HG02852 (cell line): ENCODE measurements at regions not wholly inside any gene's neighbourhood (a gene's known extent, or its start where the extent isn't known, plus 50 kb on each side); places are given as distances from the start of the nearest gene placed in this dataset.
"Not testable (repeated sequence)": the region's sequence is repeated elsewhere in the genome, so short reads cannot be mapped to it uniquely, and the experiment has no call there.

ENCODE experiments used
- ATAC-seq: cut with Tn5 transposase; IDR thresholded peaks from one replicate; pipeline ENCODE4 v1.9.1; 2021; ENCODE audit warnings: mild to moderate bottlenecking, moderate library complexity; ENCODE audit not compliant: unreplicated experiment

DNA sequence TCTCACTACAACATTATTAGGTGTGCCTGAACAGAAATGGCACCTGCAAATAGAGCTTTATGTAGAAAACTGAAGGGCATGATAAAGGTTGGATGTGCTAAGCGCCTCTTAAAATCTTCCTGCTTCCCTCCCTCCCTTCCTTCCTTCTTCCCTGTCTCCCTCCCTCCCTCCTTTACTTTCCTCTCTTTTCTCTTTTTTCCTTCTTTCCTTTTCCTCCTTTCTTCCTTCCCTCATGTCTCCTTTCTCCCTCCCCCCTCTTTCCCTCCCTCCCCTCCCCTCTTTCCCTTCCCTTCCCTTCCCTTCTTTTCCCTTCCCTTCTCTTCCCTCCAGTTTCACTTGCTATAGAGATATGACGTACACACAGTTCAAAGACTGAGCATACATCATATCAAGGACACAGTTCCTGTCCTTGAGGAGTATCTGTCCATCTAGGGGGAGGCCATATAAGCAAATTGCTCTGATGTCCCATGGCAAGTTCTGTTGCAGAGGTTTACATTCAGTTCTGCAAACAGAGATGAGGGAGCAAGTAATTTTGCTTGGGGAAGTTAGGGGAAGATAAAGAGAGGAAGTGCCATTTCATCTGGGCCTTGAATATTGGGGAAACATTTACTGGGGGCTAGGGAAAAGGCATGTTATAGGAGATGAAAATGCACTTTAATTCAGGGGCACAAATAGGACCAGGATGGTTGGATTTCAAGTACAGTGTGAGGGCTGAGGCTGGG lies 79.0 kb upstream of the EEF1E1 start:
- no peak for ATAC-seq

DNA sequence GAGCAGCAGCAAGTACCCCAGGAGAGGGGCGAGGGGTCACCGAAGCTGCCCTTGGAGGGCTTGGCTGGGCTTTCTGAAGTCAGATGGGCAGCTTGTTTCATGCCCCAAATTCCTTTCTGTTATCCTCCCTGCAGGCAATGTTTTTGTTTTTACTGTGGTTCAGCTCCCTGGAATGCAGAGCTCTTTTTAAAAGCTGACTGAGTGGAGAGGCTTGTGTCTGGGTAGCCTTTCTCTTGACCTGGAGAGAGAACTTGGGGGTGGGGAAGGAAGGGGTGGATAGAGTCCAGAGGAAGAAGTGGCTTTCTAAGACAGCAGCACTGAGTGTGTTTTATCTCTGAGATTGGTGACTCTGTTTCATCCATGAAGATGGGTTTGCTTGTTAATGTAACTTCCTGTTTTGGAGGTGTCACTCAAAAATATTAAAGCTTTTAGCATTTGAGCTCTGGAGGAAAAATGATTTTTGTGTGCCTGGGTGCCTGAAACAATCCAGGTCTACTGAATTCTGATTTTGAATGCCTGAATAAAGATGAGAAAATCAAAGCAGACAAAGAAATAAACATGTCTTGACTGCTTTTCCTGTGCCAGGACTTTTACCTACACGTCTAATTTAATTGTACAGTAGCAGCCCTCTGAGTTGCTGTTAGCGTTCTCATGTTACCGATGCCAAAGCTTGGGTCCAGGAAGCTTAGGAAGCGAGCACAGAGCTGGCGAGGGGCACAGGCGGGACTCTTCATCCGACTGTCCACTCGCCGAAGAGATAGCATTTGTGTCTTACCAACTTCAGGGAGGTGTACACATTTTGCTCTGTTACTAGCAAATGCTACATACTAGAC lies 78.2 kb upstream of the EEF1E1 start:
- ATAC-seq, result no peak

GRCh38 chr6:8177721-8178120 lies 75.4 kb upstream of the EEF1E1 start:
- ATAC-seq, result no peak

- ATAC-seq, result no peak
These were observed 72.9 kb upstream of the EEF1E1 start for GRCh38 chr6:8175046-8175777.

DNA sequence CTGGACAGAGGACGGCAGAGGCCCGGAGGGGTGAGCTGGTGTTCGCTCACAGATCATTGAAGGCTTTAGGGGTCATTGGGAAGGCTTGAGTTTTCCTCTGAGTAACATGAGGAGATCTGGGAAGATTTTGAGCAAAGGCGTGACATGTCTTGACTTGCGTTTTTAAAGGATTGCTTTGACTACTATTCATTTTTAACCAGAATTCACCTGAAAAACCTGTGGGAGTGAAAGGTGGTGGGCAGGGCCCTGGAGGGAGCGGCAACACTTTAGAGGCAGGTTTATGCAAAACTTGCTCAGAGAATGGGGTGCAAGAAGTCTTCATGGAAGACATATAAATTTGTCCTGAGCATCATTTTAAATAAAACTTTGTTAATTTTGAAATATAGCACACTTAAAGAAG lies 72.2 kb upstream of the EEF1E1 start:
- no peak for ATAC-seq

DNA sequence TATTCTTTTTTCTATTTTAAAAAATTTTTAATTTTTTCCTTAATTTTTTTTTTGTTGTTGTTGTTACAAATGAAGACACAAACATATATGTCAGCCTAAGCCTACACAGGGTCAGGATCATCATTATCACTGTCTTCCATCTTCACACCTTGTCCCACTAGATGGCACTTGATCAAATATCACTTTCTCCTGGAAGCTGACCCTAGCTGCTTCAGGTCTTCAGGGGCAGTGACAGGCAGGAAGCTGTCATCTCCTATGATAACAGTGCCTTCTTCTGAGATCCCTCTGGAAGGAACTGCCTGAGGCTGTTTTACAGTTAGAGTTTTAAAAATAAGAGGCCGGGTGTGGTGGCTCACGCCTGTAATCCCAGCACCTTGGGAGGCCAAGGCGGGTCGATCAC lies 70.2 kb upstream of the EEF1E1 start:
- ATAC-seq, result no peak

GRCh38 chr6:8170754-8171153 lies 68.4 kb upstream of the EEF1E1 start:
- ATAC-seq, result no peak

- ATAC-seq, result no peak
These were observed 67.9 kb upstream of the EEF1E1 start for GRCh38 chr6:8170245-8170644.

DNA sequence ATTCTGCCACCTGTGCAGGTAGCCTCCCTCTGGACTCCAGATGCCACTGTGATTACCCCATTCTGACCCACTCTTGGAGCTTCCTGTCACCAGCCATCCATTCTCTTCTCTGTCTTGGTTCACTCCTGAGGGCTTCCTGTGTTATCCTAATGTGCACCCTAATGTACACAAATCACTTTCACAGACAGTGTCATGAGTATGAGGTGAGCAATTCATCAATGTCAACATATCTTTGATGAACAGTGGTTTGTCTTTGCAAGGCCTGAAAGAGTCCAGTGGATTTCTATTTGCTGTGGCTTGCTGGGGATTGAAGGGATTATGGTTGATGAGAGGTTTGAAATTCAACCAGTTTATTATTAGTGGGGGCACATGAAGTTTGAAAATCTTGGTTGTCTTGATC lies 63.8 kb upstream of the EEF1E1 start:
- no peak for ATAC-seq

DNA sequence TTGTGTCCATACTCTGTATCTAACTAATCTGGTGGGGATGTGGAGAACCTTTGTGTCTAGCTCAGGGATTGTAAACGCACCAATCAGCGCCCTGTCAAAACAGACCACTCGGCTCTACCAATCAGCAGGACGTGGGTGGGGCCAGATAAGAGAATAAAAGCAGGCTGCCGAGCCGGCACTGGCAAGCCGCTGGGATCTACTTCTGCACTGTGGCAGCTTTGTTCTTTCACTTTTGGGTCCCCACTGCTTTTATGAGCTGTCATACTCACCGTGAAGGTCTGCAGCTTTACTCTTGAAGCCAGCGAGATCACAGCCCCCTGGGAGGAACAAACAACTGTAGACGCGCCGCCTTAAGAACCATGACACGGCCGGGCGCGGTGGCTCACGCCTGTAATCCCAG lies 62.7 kb upstream of the EEF1E1 start:
- not testable (repeated sequence) for ATAC-seq

GRCh38 chr6:8164281-8164680 lies 61.9 kb upstream of the EEF1E1 start:
- not testable (repeated sequence) for ATAC-seq

GRCh38 chr6:8159966-8160365 lies 57.6 kb upstream of the EEF1E1 start:
- no peak for ATAC-seq

GRCh38 chr6:8157839-8158238 lies 55.5 kb upstream of the EEF1E1 start:
- no peak for ATAC-seq

GRCh38 chr6:8155259-8156012 lies 53.1 kb upstream of the EEF1E1 start:
- ATAC-seq, result no peak
